Central memory CD8-positive, alpha-beta T cell (primary cell): ENCODE measurements at regions not wholly inside any gene's neighbourhood (a gene's known extent, or its start where the extent isn't known, plus 50 kb on each side); places are given as distances from the start of the nearest gene placed in this dataset.
"Not testable (repeated sequence)": the region's sequence is repeated elsewhere in the genome, so short reads cannot be mapped to it uniquely, and the experiment has no call there.

Experiments used
- ATAC-seq: fragments of 150-1000 bp; cut with Tn5 transposase; replicated peaks from 2 replicates; pipeline ENCODE4 v1.10.0; 2022; ENCODE audit warnings: mild to moderate bottlenecking, moderate FRiP score, moderate number of reproducible peaks; ENCODE audit not compliant: poor library complexity, severe bottlenecking; ENCODE audit errors: extremely low read depth
- DNase-seq, 2 donors: peaks; one replicate each; pipeline ENCODE4 v3.0.0; 2021; ENCODE audit warnings: low spot score in 2 of 2
- H3K27ac Mint-ChIP-seq: one replicate; pipeline ENCODE4 v1.8.0; 2022; ENCODE audit warnings: low read depth, mild to moderate bottlenecking, moderate library complexity, mixed read lengths
- H3K27me3 Mint-ChIP-seq: one replicate; pipeline ENCODE4 v1.8.0; 2022; ENCODE audit warnings: mixed read lengths
- H3K36me3 Mint-ChIP-seq: one replicate; pipeline ENCODE4 v1.8.0; 2022; ENCODE audit warnings: mild to moderate bottlenecking, moderate library complexity, mixed read lengths; ENCODE audit not compliant: insufficient read depth
- H3K4me1 Mint-ChIP-seq: one replicate; pipeline ENCODE4 v1.8.0; 2022; ENCODE audit warnings: mixed read lengths
- H3K4me3 Mint-ChIP-seq: one replicate; pipeline ENCODE4 v1.8.0; 2022; ENCODE audit warnings: mild to moderate bottlenecking, moderate library complexity, mixed read lengths
- H3K9me3 Mint-ChIP-seq: one replicate; pipeline ENCODE4 v1.8.0; 2022; ENCODE audit warnings: mixed read lengths

DNA sequence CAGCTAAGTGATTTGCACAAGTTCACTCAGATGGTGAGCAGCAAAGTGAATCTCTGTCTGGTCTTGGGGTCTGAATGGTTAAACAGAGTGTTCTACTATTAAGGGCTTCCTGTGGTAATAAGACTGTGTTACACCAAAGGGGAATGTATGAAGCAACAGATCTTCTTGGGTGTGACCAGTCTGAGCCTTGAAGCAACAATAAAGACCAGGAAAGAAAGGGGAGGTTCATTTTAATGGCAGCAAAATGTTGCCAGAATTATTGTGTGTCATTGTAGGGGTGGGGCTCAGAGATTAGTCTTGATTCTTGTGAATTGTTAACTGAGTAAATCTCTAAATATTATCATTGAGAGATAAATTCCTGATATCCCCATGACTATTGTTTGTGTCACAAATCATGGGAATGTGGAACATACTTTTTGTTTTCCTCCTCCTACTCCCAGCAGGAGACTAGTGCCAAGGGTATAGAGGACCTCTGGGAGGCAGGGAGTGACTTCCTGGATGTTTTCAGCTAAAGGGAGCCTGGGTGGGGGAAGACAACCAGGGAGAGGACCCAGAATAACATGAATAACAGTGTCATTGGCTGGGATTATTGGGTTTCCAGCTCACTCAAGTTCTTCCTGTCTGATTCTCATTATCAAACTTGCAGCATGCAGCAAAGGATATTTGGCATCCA is 141.4 kb upstream of the PAK3 start:
- Mint-ChIP-seq H3K4me3 (no peak overlapping the region), H3K36me3 (no peaks in the 10 kb centered on the region), H3K4me1 (no peaks in the 10 kb centered on the region), H3K27ac (no peak overlapping the region), H3K9me3 (no peaks in the 10 kb centered on the region), H3K27me3 (no peaks in the 10 kb centered on the region)
- ATAC-seq, result no peak
- DNase-seq, result no peak

DNA sequence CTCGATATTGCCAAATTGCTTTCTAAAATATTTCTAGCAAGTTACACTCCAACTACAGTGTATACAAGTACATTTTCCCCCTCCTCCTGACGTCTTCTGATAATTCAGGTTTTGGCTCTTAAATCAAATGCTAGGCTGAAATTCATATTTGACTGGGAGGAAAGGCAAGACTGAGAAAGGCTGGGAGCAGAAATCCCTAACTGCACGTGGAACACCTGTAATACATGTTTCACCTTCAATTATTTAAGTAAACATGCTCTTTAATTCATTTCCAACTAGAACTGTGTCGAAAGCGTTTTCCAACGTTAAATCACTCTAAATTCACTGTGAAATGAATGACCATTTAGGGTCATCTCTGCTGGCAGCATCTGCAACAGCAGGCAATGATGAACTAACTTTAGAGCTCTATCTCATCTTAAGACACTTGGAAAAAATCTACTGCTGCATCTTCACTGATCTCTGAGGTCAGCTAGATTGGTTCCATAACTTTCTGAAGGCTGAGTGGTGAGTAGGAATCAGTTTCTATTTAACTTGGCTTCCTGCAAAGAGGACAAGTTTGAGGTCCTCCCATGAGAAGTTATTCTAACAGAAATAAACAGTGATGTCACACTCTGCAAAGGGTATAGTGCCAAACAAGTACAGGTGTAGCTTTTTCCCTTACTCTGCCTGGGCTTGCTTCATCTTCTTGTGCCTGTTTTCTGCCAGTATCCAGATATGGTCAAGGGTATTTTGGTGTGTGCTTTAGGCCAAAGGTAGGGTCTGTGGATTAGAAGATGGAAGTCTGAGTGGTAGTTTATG is 144.3 kb upstream of the PAK3 start:
- H3K9me3 Mint-ChIP-seq, result no peaks in the 10 kb centered on the region
- no peak for DNase-seq
- H3K4me1 Mint-ChIP-seq, result no peaks in the 10 kb centered on the region
- H3K4me3 Mint-ChIP-seq, result no peak overlapping the region
- ATAC-seq, result no peak
- no peaks in the 10 kb centered on the region for H3K27me3 Mint-ChIP-seq
- no peak overlapping the region for H3K27ac Mint-ChIP-seq
- H3K36me3 Mint-ChIP-seq, result no peaks in the 10 kb centered on the region

DNA sequence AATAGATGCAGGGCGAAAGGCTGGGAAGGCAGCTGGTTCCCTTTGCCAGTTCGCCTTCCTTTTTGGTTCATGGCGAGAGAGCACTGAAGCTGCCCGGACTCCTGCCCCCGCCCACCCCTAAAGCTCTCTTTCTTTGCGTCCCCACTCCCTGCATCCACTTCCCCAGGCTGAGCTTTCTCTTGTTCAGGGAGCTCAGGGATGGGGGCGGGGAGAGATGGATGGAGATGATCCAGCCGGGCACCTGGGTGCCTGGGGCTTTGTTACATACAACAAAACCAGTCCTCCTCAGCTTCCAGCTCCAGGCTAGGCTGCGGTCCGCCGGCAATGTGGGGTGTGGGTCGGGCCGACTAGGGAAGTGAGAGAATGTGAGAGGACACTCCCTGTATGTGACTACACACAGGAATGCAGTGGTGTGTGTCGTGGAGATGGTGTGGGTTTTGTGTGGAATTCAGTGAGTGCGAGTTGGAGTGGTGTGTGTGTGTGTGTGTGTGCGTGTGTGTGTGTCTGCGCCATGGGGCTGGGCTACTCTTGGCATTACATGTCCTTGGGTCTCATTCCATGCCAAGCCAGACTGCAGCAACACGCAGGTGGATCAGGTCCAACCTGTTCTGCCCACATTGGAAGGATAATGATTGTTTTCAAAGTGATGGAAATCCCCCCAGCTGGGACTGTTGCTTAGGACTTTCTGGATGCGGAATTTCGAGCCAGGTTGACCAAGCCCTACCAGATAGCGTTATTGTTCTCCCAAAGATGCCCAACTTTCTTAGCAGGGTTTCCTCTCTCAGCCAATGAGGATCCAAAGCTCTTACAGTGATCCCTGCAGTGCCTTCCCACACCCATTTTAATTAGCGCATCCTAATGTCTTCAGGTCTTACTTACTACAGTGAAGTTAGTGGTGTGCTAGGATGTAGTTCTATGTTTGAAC is 149.4 kb upstream of the CHRDL1 start:
- DNase-seq (no peak), ATAC-seq (no peak)
- H3K27me3 Mint-ChIP-seq, result peaks cover 20% of the 10 kb centered on the region
- H3K27ac Mint-ChIP-seq, result no peak overlapping the region
- H3K4me3 Mint-ChIP-seq, result no peak overlapping the region
- no peaks in the 10 kb centered on the region for H3K36me3 Mint-ChIP-seq
- no peaks in the 10 kb centered on the region for H3K4me1 Mint-ChIP-seq
- H3K9me3 Mint-ChIP-seq, result no peaks in the 10 kb centered on the region

DNA sequence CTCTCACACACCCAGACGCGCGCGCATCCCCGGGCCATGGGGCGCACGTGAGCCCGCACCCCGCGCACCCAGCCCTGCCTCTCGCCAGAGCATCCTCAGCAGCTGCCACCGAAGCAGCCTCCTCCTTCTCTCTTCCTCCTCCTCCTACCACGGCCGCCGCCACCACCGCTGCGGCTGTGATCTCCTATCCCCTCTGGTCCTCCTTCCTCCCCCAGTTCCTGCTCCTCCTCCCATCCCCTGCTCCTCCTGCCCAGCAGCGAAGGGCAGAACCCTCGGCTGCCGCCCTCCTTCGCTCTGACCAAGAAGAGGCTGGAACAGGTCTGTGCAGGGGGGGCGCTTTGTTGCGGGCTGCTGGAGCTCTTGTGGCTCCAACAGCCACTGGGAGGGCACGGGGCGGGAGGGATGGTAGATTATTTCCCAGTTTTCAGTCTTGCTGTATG is 148.7 kb upstream of the CHRDL1 start:
- Mint-ChIP-seq H3K36me3 (no peaks in the 10 kb centered on the region), H3K27ac (no peak overlapping the region), H3K27me3 (peaks cover 20% of the 10 kb centered on the region), H3K9me3 (no peaks in the 10 kb centered on the region), H3K4me1 (no peaks in the 10 kb centered on the region), H3K4me3 (no peak overlapping the region)
- no peak for ATAC-seq
- no peak for DNase-seq

DNA sequence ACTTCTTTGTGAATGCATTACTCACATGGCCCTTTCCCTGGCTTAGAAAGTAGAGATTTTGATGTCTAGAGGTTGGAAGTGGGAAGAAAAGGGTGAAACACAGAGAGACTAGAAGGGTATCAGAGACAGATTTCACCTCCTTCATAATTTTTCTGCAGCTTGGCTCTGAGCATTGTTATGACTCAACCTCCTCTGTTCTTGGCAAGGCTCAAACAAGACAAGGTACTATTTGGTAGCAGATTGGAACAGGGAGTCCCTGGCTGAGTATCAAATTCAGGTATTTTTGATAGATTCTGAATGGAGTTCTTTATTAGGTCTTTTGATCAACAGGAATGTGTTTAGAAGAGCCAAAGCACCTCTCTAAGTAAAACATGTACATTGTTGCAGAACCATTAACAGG is 146.3 kb upstream of the CHRDL1 start:
- Mint-ChIP-seq H3K4me3 (no peak overlapping the region), H3K27ac (no peak overlapping the region), H3K4me1 (no peaks in the 10 kb centered on the region), H3K27me3 (peaks cover 30% of the 10 kb centered on the region), H3K36me3 (no peaks in the 10 kb centered on the region), H3K9me3 (no peaks in the 10 kb centered on the region)
- DNase-seq, result no peak
- ATAC-seq, result no peak

DNA sequence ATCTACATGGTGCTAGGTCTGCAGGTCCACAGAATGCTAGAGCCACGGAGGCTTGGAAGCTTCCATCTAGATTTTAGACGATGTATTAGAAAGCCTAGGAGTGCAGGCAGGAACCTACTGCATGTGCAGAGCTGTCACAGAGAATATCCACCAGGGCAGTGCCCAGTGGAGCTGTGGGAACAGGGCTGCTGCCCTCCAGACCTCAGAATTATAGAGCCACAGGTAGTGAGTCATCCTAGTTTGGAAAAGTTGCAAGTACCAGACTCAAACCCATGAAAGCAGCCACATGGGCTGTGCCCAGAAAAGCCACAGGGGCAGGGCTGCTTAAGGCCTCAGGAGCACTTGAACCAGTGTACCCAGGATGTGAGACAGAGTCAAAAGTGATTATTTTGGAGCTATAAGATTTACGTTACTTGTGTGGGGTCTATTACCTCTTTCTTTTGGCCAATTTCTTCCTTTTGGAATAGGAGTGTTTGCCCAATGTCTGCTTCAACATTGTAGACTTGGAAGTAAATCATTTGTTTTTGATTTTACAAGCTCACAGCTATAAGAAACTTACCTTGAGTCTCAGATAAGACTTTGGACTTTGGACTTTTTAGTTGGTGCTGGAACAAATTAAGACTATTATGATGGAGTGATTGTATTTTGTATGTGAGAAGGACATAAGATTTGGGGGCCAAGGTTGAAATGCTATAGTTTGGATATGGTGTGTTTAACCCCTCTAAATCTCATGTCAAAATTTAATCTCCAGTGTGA is 143.5 kb upstream of the CHRDL1 start:
- no peak overlapping the region for H3K27ac Mint-ChIP-seq
- H3K36me3 Mint-ChIP-seq, result no peaks in the 10 kb centered on the region
- no peaks in the 10 kb centered on the region for H3K4me1 Mint-ChIP-seq
- H3K4me3 Mint-ChIP-seq, result no peak overlapping the region
- ATAC-seq, result no peak
- DNase-seq, result no peak
- H3K27me3 Mint-ChIP-seq, result peaks cover 10% of the 10 kb centered on the region
- H3K9me3 Mint-ChIP-seq, result no peaks in the 10 kb centered on the region

DNA sequence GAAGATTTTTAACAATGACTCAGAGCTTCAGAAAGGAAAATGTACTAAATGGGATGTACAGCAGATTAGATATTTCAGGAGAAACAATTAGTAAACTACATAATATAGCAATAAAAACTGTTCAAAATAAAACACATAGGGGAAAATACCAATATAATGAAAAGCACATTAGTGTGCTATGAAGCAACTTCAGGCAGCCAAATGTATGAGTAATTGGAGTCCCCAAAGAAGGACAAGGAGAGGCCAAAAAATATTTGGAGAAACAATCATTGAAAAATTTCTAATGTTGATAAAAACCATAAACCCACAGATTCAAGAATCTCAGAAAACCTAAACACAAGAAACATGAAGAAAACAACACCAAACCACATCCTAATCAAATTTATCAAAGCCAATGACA is 129.3 kb upstream of the CHRDL1 start:
- Mint-ChIP-seq H3K36me3 (no peaks in the 10 kb centered on the region), H3K9me3 (peaks cover 9% of the 10 kb centered on the region), H3K27ac (no peak overlapping the region), H3K27me3 (peaks cover 10% of the 10 kb centered on the region), H3K4me1 (no peaks in the 10 kb centered on the region), H3K4me3 (no peak overlapping the region)
- ATAC-seq (no peak), DNase-seq (no peak)

DNA sequence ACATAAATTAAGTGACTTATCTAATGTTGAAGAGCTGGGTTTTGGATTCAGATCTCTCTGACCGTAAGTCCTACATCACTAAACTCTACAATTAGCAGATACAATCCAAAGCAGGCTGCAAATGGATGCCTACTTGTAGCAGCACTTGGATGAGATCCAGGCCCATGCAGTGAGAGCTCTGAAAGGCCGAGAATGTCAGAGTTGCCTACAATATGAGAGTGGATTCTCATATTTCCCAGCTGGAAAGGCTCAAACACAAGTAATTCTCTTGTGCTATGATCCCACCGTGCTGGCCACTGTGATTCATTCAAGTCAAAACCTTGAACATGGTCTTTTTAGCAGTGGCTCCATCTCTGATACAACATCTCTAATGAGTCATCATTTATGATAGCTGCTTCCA is 125.4 kb upstream of the CHRDL1 start:
- no peaks in the 10 kb centered on the region for H3K9me3 Mint-ChIP-seq
- H3K27me3 Mint-ChIP-seq, result no peaks in the 10 kb centered on the region
- ATAC-seq (no peak), DNase-seq (no peak)
- H3K27ac Mint-ChIP-seq, result no peak overlapping the region
- H3K36me3 Mint-ChIP-seq, result no peaks in the 10 kb centered on the region
- H3K4me3 Mint-ChIP-seq, result no peak overlapping the region
- no peaks in the 10 kb centered on the region for H3K4me1 Mint-ChIP-seq

DNA sequence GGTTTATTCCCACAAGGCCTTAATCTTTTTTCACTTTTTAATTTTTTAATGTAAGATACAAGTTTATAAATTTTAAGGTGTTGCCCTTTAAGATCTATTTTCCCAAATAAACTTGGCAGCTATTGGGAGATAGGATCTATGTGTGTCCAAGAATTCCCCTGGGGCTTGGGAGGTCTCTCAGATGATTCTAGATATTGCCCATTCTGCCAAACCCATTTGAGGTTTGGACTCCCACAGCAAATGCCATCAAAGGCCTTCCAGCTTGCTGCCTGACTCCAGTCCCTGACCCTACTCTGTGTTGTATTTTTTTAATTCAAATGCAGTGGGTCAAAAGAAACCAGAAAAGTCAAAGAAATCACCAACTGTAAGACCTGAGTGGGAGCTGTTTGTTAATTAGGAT is 120.0 kb upstream of the CHRDL1 start:
- Mint-ChIP-seq H3K4me3 (no peak overlapping the region), H3K9me3 (no peaks in the 10 kb centered on the region), H3K27ac (no peak overlapping the region), H3K27me3 (no peaks in the 10 kb centered on the region), H3K36me3 (no peaks in the 10 kb centered on the region), H3K4me1 (no peaks in the 10 kb centered on the region)
- DNase-seq (no peak), ATAC-seq (no peak)

DNA sequence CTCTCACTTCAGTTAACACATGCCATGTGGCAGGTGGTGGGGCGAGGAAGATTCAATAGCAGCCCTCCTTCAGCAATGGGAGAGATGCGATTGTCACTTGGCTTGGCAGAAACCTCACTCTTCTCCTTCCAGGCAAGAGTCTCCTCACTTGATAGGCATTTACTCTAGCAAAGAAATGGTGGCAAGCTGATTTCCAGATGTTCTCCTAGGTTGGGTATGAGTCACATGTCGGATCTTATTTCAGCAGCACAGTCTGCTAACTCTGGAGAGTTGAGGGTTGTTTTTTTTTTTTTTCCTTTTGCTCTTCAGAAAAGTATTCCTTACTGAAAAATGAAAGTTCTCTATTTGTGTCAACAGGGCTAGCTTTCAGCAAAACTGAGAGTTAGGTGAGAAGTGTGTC is 119.5 kb upstream of the CHRDL1 start:
- ATAC-seq (no peak), DNase-seq (no peak)
- Mint-ChIP-seq H3K4me3 (no peak overlapping the region), H3K4me1 (no peaks in the 10 kb centered on the region), H3K27ac (no peak overlapping the region), H3K36me3 (no peaks in the 10 kb centered on the region), H3K9me3 (no peaks in the 10 kb centered on the region), H3K27me3 (no peaks in the 10 kb centered on the region)

DNA sequence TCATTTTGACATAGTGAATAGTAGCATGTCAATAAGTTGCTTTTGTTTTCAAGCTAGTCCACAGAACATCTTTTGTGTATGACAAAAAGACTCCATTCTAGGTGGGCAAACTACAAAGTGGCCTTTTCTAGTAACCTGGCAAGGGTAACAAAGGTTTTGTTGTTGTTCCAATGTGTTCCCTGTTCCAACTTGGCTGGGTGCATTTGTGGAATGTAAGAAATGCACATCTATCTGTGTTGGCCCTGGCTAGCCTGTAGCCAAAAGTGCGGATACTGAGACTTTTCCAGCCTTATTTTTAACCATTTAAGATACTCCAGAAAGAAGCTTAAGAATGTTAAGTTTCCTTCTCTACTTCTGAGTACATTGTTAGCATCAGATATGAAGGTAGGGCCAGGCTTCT is 118.7 kb upstream of the CHRDL1 start:
- Mint-ChIP-seq H3K27ac (no peak overlapping the region), H3K36me3 (no peaks in the 10 kb centered on the region), H3K9me3 (no peaks in the 10 kb centered on the region), H3K4me1 (no peaks in the 10 kb centered on the region), H3K4me3 (no peak overlapping the region), H3K27me3 (no peaks in the 10 kb centered on the region)
- DNase-seq, result no peak
- ATAC-seq, result no peak

DNA sequence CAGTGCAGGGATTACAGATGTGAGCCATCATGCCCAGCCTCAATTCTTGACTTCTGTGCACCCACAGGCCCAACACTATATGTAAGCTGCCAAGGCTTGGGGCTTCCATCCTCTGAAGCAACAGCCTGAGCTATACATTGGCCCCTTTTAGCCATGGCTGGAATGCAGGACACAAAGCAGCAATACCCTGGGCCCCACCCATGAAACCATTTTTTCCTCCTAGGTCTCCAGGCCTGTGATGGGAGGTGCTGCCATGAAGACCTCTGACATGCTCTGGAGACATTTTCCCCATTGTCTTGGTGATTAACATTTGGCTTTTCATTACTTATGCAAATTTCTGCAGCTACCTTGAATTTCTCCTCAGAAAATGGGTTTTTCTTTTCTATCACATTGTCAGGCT is 109.1 kb upstream of the CHRDL1 start:
- not testable (repeated sequence) for H3K9me3 Mint-ChIP-seq, H3K4me1 Mint-ChIP-seq, DNase-seq, H3K27me3 Mint-ChIP-seq, H3K27ac Mint-ChIP-seq, H3K4me3 Mint-ChIP-seq, ATAC-seq, H3K36me3 Mint-ChIP-seq
